GM12878 (cell line): ENCODE measurements at regions not wholly inside any gene's neighbourhood (a gene's known extent, or its start where the extent isn't known, plus 50 kb on each side); places are given as distances from the start of the nearest gene placed in this dataset.

ENCODE experiments used
- ATAC-seq: fragments of 200-7000 bp; cut with Tn5 transposase; 3 replicates; pipeline ENCODE4 v1.9.1; 2020; ENCODE audit warnings: mild to moderate bottlenecking, moderate library complexity
- BruUV-seq: library from RNA; stranded (reverse); fragments of 400-500 nt; replicated peaks from 2 replicates; lab custom pipeline; 2021; lab: Mats Ljungman, UMichigan
- CTCF ChIA-PET: fragments of 300-600 bp; sonication (Branson Sonifier 250); formaldehyde crosslinking; extraction: SDS; loops from one replicate; lab custom pipeline; 2021; ENCODE audit warnings: inconsistent platforms; lab: Yijun Ruan, JAX
- POLR2A ChIA-PET: fragments of 350-600 bp; formaldehyde crosslinking; extraction: SDS; loops from one replicate; lab custom pipeline; 2021; ENCODE audit warnings: inconsistent platforms; lab: Charles Lee
- RAD21 ChIA-PET: fragments of 300-600 bp; sonication (Branson Sonifier 250); formaldehyde crosslinking; loops from one replicate; lab custom pipeline; 2023; ENCODE audit warnings: antibody characterized with exemption; ENCODE audit not compliant: unreplicated experiment; lab: Charles Lee
- SMC1A ChIA-PET: fragments of 300-600 bp; sonication (Branson Sonifier 250); formaldehyde crosslinking; loops from one replicate; lab custom pipeline; 2023; ENCODE audit not compliant: unreplicated experiment, uncharacterized antibody; lab: Charles Lee
- DNase-seq: peaks from one replicate; pipeline ENCODE4 v3.0.0-alpha.2; 2011; ENCODE audit warnings: low read depth, low spot score
- FAIRE-seq: peaks from 3 replicates; lab custom pipeline; 2011; peaks lifted over from hg19 to GRCh38; lab: Jason Lieb, UNC
- H2AFZ ChIP-seq: 2 replicates; pipeline ENCODE4 v1.6.0; 2011; ENCODE audit warnings: low read depth, low read length, control low read depth; ENCODE audit not compliant: control insufficient read depth
- H3K27ac ChIP-seq: 2 replicates; pipeline ENCODE4 v1.5.1; 2011; ENCODE audit warnings: control low read depth; ENCODE audit not compliant: control insufficient read depth, insufficient read depth
- H3K27me3 ChIP-seq, 2 experiments: replicated peaks in 1 of 2; 2 replicates each; pipeline versions ENCODE4 v1.6.0 to v1.6.1; 2011; ENCODE audit warnings: low read length in 1 of 2; ENCODE audit not compliant: control insufficient read depth in 2 of 2, insufficient read depth in 2 of 2
- H3K36me3 ChIP-seq, 2 experiments: 2 replicates each; pipeline ENCODE4 v1.5.1; 2011; ENCODE audit warnings: low read length in 1 of 2; ENCODE audit not compliant: control insufficient read depth in 2 of 2, insufficient read depth in 2 of 2
- H3K4me1 ChIP-seq: 2 replicates; pipeline ENCODE4 v1.6.1; 2011; ENCODE audit warnings: mild to moderate bottlenecking, low read length, moderate library complexity, mixed read lengths; ENCODE audit not compliant: control insufficient read depth, insufficient read depth
- H3K4me2 ChIP-seq: 2 replicates; pipeline ENCODE4 v1.6.0; 2011; ENCODE audit warnings: control low read depth; ENCODE audit not compliant: control insufficient read depth, insufficient read depth
- H3K4me3 ChIP-seq: fragments of 200-600 bp; sonication (generic); 2 replicates; pipeline ENCODE4 v1.5.1; 2016
- H3K79me2 ChIP-seq: 2 replicates; pipeline ENCODE4 v1.6.0; 2011; ENCODE audit warnings: low read length; ENCODE audit not compliant: control insufficient read depth, insufficient read depth
- H3K9ac ChIP-seq: 2 replicates; pipeline ENCODE4 v1.8.0; 2011; ENCODE audit warnings: low read length, control low read depth, mixed read lengths; ENCODE audit not compliant: control insufficient read depth, insufficient read depth
- H3K9me3 ChIP-seq: replicated peaks from 3 replicates; pipeline ENCODE4 v1.5.1; 2011; ENCODE audit warnings: mild to moderate bottlenecking, low read length; ENCODE audit not compliant: control insufficient read depth, insufficient read depth
- H4K20me1 ChIP-seq: 2 replicates; pipeline ENCODE4 v1.6.0; 2011; ENCODE audit not compliant: control insufficient read depth, insufficient read depth
- BACH1 ChIP-seq: fragments of 450-650 bp; IDR thresholded peaks from 2 replicates; pipeline ENCODE4 v1.6.1; 2017; ENCODE audit warnings: mild to moderate bottlenecking, borderline replicate concordance
- BCL11A ChIP-seq: IDR thresholded peaks from 2 replicates; pipeline ENCODE4 v1.6.1; 2011; ENCODE audit warnings: low read depth, low read length
- BHLHE40 ChIP-seq, 2 experiments: fragments of 450-650 bp in 1 of 2; IDR thresholded peaks; 2 replicates each; pipeline ENCODE4 v1.6.1; 2011 to 2017; ENCODE audit warnings: low read depth in 2 of 2, borderline replicate concordance in 1 of 2, improper control_type of control experiment in 1 of 2, low read length in 1 of 2, mild to moderate bottlenecking in 1 of 2
- BMI1 ChIP-seq: fragments of 450-650 bp; IDR thresholded peaks from 2 replicates; pipeline ENCODE4 v1.6.1; 2016; ENCODE audit warnings: mild to moderate bottlenecking, moderate library complexity, borderline replicate concordance
- ESRRA ChIP-seq: IDR thresholded peaks from 2 replicates; pipeline ENCODE4 v1.6.1; 2012; ENCODE audit warnings: mild to moderate bottlenecking, low read length, improper control_type of control experiment
- GATAD2B ChIP-seq: fragments of 450-650 bp; conservative IDR thresholded peaks from 2 replicates; pipeline ENCODE4 v1.6.1; 2017; ENCODE audit warnings: low read depth, mild to moderate bottlenecking, moderate library complexity
- HDAC6 ChIP-seq: fragments of 200-600 bp; sonication (generic); IDR thresholded peaks from one replicate; pipeline ENCODE4 v1.8.0; 2017; ENCODE audit warnings: antibody characterized with exemption; ENCODE audit not compliant: unreplicated experiment
- LARP7 ChIP-seq: fragments of 450-650 bp; IDR thresholded peaks from 2 replicates; pipeline ENCODE4 v1.6.1; 2017; ENCODE audit warnings: mild to moderate bottlenecking
- MEF2B ChIP-seq: fragments of 450-650 bp; IDR thresholded peaks from 2 replicates; pipeline ENCODE4 v1.6.1; 2018; ENCODE audit warnings: mild to moderate bottlenecking, moderate library complexity; ENCODE audit not compliant: partially characterized antibody, poor library complexity, severe bottlenecking
- MYC ChIP-seq: IDR thresholded peaks from 2 replicates; pipeline ENCODE4 v1.6.1; 2011; ENCODE audit warnings: mild to moderate bottlenecking, low read length, moderate library complexity, inconsistent platforms; ENCODE audit not compliant: insufficient read depth, insufficient replicate concordance, insufficient read length, severe bottlenecking
- POU2F2 ChIP-seq: IDR thresholded peaks from 3 replicates; pipeline ENCODE4 v1.6.1; 2011; ENCODE audit warnings: low read depth, mild to moderate bottlenecking, low read length, borderline replicate concordance
- RB1 ChIP-seq: fragments of 450-650 bp; formaldehyde crosslinking; IDR thresholded peaks from 2 replicates; pipeline ENCODE4 v1.6.1; 2017; ENCODE audit warnings: mild to moderate bottlenecking, borderline replicate concordance
- SMAD1 ChIP-seq: fragments of 450-650 bp; IDR thresholded peaks from 2 replicates; pipeline ENCODE4 v1.6.1; 2018; ENCODE audit warnings: mild to moderate bottlenecking, low read depth; ENCODE audit not compliant: partially characterized antibody
- SMARCA5 ChIP-seq: fragments of 450-650 bp; IDR thresholded peaks from 2 replicates; pipeline ENCODE4 v1.6.1; 2017; ENCODE audit warnings: mild to moderate bottlenecking
- YBX1 ChIP-seq: fragments of 450-650 bp; IDR thresholded peaks from 2 replicates; pipeline ENCODE4 v1.6.1; 2016; ENCODE audit warnings: antibody characterized with exemption
- WGBS: methylation state at CpG from one replicate; pipeline ENCODE4 v1.1.6; 2016; ENCODE audit warnings: low lambda C conversion rate; ENCODE audit not compliant: insufficient replicate concordance, insufficient coverage; ENCODE audit errors: missing lambda C conversion rate; 5-methylcytosine and 5-hydroxymethylcytosine counted together
- in situ Hi-C: fragments of 300-500 bp; cut with MboI; formaldehyde crosslinking; loops from 9 replicates; pipeline ENCODE4 v1.14.3; 2018; ENCODE audit warnings: mixed read lengths
- intact Hi-C: fragments of 100-400 bp; cut with micrococcal nuclease; formaldehyde crosslinking; loops from one replicate; pipeline ENCODE4 v1.14.2; 2022; ENCODE audit not compliant: unreplicated experiment
- TF ChIP-seq, protein P1 (sequence below): IDR thresholded peaks from 2 replicates; pipeline ENCODE4 v1.6.1; 2012; ENCODE audit warnings: low read depth, low read length, improper control_type of control experiment
- TF ChIP-seq, protein P2 (sequence below): fragments of 450-650 bp; IDR thresholded peaks from 2 replicates; pipeline ENCODE4 v1.6.1; 2018; ENCODE audit warnings: mild to moderate bottlenecking, low read depth, moderate library complexity; ENCODE audit not compliant: partially characterized antibody

DNA sequence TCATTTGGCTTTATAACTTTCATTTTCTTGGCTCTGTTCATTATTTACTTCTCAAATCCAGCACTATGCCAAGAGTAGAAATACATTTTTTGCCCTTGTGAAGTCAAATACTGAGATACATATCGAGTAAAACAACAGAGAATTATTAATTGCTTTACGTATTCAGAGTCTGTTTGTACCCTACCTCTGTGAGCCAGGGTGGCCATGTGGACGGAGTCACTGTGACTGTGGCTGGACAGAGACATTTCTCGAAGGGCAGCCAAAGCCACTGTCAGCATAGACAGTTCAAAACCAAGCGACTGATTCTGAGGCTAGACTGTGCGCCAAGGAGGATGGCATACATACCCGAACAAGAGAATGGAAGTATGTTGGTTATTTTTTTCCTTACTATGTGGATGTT, 391.0 kb upstream of the PROX1 start (continued):
- TF ChIP-seq BACH1 = no peak
- no peak for TF ChIP-seq GATAD2B

DNA sequence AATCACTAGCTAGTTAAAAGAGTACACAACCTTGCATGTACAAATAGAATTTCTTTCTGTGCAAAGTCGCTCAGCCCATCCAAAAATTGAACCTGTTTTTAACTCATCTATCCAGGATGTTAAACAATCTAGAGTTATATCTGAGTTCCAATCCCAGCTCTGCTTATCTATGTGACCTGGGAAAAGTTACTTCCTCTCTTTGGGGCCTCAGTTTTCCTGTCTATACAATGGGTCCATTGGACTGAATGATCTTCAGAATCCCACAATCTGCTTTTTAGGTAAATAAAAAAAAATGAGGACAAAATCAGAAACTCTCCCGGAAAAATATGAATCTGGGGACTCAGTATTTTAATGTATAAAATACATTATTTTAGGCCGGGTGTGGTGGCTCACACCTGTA, 389.5 kb upstream of the PROX1 start:
- Histone ChIP-seq H3K4me3 (no peak overlapping the region), H3K9ac (no peak overlapping the region), H3K9me3 (no peaks in the 10 kb centered on the region), H4K20me1 (no peaks in the 10 kb centered on the region), H3K4me2 (no peak overlapping the region), H2AFZ (no peak overlapping the region), H3K27me3 (no peaks in the 10 kb centered on the region), H3K79me2 (no peaks in the 10 kb centered on the region), H3K27ac (no peak overlapping the region), H3K36me3 (no peaks in the 10 kb centered on the region), H3K4me1 (no peaks in the 10 kb centered on the region)
- in situ Hi-C loops = no loop called here
- no peak for TF ChIP-seq SMAD1
- no peak for TF ChIP-seq LARP7
- TF ChIP-seq BHLHE40 (IDR thresholded peaks at IDR 0.05; ENCODE audit: borderline replicate concordance in 1 of 2, low read depth in 2 of 2, low read length in 1 of 2) = no peak
- no peak for TF ChIP-seq MYC
- TF ChIP-seq POU2F2 = no peak
- TF ChIP-seq BMI1 = no peak
- TF ChIP-seq BCL11A = no peak
- TF ChIP-seq, protein P1, sequence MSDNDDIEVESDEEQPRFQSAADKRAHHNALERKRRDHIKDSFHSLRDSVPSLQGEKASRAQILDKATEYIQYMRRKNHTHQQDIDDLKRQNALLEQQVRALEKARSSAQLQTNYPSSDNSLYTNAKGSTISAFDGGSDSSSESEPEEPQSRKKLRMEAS = no peak
- no peak for TF ChIP-seq ESRRA
- TF ChIP-seq RB1 = no peak
- TF ChIP-seq HDAC6 = no peak
- TF ChIP-seq SMARCA5 = no peak
- TF ChIP-seq, protein P2, sequence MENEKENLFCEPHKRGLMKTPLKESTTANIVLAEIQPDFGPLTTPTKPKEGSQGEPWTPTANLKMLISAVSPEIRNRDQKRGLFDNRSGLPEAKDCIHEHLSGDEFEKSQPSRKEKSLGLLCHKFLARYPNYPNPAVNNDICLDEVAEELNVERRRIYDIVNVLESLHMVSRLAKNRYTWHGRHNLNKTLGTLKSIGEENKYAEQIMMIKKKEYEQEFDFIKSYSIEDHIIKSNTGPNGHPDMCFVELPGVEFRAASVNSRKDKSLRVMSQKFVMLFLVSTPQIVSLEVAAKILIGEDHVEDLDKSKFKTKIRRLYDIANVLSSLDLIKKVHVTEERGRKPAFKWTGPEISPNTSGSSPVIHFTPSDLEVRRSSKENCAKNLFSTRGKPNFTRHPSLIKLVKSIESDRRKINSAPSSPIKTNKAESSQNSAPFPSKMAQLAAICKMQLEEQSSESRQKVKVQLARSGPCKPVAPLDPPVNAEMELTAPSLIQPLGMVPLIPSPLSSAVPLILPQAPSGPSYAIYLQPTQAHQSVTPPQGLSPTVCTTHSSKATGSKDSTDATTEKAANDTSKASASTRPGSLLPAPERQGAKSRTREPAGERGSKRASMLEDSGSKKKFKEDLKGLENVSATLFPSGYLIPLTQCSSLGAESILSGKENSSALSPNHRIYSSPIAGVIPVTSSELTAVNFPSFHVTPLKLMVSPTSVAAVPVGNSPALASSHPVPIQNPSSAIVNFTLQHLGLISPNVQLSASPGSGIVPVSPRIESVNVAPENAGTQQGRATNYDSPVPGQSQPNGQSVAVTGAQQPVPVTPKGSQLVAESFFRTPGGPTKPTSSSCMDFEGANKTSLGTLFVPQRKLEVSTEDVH = no peak
- TF ChIP-seq YBX1 = no peak
- TF ChIP-seq MEF2B = no peak
- BruUV-seq = no TSS peak
- FAIRE-seq (no peak), DNase-seq (no peak), ATAC-seq (no peak)
- CTCF ChIA-PET = no interaction called here
- WGBS = 3% methylated on average over 3 of the region's 3 CpGs
- RAD21 ChIA-PET = no interaction called here
- intact Hi-C loops = no loop called here
- SMC1A ChIA-PET = no interaction called here
- POLR2A ChIA-PET = no interaction called here
